ENCODE measurements at regions not wholly inside any gene's neighbourhood (a gene's known extent, or its start where the extent isn't known, plus 50 kb on each side); places are given as distances from the start of the nearest gene placed in this dataset.

- TF ChIP-seq, protein P1, sequence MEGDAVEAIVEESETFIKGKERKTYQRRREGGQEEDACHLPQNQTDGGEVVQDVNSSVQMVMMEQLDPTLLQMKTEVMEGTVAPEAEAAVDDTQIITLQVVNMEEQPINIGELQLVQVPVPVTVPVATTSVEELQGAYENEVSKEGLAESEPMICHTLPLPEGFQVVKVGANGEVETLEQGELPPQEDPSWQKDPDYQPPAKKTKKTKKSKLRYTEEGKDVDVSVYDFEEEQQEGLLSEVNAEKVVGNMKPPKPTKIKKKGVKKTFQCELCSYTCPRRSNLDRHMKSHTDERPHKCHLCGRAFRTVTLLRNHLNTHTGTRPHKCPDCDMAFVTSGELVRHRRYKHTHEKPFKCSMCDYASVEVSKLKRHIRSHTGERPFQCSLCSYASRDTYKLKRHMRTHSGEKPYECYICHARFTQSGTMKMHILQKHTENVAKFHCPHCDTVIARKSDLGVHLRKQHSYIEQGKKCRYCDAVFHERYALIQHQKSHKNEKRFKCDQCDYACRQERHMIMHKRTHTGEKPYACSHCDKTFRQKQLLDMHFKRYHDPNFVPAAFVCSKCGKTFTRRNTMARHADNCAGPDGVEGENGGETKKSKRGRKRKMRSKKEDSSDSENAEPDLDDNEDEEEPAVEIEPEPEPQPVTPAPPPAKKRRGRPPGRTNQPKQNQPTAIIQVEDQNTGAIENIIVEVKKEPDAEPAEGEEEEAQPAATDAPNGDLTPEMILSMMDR (IDR thresholded peaks at IDR 0.05): no peak
- no peak for TF ChIP-seq POLR2A (IDR thresholded peaks at IDR 0.05)
These were observed 247.5 kb upstream of the DAPK1 start for GRCh38 chr9:87250205-87250604.

All from heart left ventricle (tissue), 13 donors.